HG03558 (cell line): ENCODE measurements at regions not wholly inside any gene's neighbourhood (a gene's known extent, or its start where the extent isn't known, plus 50 kb on each side); places are given as distances from the start of the nearest gene placed in this dataset.
"Not testable (repeated sequence)": the region's sequence is repeated elsewhere in the genome, so short reads cannot be mapped to it uniquely, and the experiment has no call there.

Experiments
- ATAC-seq: cut with Tn5 transposase; IDR thresholded peaks from one replicate; pipeline ENCODE4 v1.9.1; 2021; ENCODE audit warnings: moderate number of reproducible peaks; ENCODE audit not compliant: unreplicated experiment; ENCODE audit errors: extremely low read depth

DNA sequence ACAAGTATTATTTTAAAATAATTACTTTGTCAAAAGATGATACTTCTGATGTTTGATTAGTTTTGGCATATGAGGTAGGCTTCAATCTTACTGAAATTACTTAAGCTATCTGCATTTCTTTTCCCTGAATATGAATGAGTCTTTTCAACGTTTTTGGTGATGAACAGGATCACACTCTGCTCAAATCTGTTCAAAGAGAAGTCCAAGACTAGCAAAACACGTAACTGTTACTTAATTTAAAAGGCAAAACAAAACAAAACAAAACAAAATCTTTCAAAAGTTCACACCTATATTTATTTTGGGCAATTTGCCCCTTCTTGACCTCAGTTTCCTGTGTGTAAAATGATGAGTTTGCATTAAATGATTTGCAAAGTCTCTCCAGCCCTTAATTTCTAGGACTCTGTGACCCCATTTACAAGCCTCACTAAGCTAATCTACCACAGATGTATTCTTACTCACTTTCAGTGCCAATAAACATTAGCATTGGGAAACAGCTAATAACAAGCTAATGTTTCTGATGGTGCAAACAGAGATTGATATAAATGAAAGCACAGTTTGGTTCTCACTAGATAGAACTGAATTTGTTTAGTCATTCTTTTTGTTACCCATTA is 865.4 kb downstream of the LTN1 start:
- ATAC-seq = no peak

DNA sequence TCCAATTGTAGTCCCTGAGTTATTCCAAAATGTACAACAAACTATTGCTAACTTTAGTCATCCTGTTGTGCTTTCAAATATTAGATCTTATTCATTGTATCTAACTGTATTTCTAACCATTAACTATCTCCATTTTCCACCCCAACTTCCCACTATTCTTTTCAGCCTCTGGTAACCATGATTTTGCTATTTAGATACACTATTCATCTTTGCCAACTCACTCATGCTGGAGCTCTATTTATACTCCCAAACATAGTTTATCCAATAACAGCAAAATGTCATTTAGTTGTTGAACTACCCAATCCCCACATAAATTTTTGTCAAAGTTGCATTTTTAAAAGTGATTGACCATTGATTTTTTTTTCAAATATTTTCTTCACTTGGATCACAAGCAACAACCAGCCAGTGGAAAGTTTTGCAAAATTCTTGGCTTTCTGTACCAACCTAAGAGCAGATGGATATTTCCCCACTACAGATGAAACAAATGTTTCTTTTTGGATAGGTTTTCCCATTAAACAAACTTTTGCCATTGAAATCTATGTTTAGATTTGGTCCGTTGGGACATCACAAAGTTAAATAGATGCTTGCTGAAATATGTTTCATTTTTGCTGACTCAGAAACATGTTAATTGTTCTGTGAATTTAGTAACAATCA is 866.0 kb downstream of the LTN1 start:
- ATAC-seq = no peak

DNA sequence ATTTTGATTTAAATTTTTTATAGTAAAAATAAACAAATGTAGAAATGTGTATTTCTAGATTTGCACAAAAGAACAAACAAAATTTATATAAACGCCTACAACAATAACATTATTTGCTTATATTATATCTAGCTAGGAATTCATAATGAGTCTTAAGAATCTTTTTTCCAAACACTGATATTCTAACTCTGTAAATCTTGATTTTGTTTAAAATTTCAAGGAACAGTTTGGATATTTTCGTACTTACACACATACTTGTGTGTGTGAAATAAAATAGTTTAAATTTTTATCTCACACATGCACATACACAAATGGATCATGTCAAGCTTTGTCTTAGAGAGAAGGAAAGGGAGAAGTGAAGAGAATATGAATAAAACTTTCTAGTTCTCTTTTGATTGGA is 868.1 kb downstream of the LTN1 start:
- no peak for ATAC-seq

DNA sequence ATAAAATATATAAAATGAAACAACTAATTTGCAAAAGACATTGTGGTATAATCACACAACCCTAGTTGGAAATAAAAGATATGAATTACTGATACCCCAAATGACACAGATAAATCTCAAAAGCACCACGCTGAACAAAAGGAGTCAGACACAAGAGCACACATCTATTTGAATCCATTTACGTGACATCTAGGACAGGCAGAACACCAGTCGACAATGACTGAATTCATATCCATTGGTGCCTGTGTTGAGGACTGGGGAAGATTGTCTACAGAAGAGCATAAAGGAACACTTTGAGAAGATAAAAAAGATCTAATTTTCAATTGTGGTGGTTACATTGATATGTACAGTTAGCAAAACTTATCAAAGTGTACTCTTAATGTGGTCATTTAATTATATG is 874.1 kb downstream of the LTN1 start:
- no peak for ATAC-seq

DNA sequence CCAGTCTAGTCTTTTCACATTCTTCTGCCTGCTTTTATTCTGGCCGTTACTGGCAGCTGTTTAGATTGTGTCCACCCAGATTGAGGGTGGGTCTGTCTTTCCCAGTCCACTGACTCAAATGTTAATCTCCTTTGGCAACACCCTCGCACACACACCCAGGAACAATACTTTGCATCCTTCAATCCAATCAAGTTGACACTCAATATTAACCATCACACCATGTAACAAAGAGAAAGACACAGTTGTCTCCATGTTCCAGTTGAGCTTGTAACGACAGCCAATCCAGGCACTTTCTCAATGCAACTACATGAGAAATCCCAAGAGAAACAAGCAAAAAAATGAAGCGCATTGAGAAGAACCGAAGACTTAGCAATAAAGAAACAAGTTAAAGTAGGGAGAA is 877.7 kb downstream of the LTN1 start:
- ATAC-seq = not testable (repeated sequence)

DNA sequence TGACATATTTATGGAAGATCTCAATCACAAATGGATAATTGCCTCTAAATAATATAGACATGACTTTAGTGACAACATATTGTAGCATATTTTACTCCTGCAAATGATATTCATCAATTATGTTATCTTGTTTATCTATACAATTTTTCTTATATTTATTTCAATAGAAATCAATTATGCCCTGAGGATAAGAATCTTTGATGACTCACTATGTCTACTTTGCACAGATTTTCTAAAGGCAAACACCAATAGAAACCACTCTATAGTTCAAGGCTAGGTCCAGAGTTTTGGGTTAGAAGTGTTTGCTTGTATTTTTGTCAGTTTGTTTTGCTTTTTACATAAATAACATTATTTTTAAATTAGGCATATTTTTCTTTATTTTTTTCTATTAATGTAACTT is 879.0 kb downstream of the LTN1 start:
- no peak for ATAC-seq

DNA sequence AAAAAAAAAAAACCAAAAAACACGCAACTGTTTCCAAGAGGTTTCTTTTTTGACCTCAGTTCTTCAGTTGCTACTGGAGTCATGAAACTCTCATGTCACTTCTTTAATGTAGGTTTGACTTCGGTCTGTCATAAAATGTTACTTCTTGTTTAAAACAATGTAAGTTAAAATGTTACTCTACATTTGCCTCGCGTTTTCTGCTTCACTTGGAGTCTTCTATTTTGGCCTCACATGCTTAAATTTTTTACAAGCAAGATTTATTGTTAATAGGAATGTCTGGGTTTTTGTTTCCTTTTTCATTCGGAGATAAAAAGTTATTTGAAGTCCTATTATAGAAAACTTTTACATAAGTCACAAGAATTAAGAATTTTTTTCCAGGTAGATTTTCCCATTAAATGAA is 880.2 kb downstream of the LTN1 start:
- ATAC-seq = no peak

DNA sequence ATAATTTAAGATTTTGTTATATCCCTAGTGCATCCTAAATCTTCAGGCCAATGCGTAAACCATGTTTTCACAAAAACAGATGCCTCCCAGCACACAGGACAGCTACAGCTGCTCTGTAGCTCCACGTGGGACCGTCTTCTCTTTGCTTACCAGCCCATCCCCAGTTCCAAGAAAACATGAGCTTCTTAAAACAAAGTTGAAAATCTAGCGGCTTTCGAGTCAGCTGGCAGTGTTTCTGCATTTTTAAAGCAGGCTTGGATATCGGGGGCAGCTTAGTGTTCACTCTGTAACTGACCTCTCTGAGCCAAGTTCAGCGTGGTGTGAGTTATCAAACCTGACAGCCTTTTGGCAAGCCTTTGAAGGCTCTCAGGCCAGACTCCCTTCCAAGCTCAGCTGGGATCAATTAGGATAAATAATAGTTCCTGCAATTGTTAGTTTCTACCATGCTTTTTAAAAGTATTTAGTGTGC is 881.5 kb downstream of the LTN1 start:
- no peak for ATAC-seq

DNA sequence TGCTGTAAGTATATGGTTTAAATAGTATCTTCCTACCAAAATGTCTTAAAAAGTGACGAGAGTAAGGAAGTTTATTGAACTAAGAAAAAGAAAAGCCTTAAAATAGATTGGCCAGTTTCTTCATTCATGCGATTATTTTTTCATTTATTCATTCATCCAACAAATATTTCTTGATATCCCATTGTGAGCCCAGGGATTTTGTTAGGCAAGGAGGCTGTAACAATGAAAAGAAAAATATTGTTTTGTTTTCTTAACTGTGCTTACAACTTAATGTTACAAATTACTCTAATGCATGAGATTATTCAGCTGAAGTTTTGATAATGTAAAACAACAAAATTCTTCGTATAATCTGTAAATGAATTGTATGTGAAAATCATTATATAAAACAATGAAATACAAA is 882.0 kb downstream of the LTN1 start:
- ATAC-seq = no peak

DNA sequence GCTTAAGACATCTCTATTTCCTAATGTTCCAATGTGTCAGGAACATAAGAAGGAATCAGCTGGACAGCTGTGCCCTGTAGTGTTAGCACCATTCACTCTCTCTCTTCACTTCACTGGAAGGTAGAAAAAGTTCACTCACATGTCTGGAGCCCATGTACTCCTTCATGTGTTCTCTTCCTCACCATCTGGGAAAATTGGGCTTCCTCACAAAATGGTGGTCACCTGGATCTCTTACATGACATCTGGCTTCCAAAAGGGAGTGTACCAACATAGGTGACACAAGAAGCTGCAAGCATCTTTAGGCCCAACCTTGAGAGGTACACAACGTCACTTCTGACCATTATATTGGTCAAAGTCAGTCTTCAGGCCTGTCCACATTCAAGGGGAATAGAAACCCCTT is 882.6 kb downstream of the LTN1 start:
- no peak for ATAC-seq

DNA sequence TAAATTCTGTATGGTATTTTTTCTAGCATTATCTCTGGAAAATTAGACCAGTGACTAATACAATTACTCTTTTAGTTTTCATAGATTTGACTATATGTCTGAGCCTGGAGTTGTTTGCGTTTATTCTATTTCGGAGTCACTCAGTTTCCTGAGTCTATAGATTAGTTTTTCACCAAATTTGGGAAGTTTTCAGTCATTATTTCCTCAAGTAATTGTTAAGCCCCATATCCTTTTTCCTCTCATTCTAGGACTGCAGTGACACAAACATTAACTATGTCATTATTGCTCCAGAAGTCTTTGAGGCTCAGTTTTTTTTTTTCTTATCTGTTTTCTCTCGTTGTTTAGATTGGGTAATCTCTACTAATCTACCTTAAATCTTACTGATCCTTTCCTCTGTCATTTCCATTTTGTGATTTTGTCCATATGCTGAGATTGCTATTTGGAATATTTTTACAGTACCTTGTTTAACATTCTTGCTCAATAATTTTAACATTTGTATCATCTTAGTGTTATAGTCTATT is 886.2 kb downstream of the LTN1 start:
- ATAC-seq = no peak

DNA sequence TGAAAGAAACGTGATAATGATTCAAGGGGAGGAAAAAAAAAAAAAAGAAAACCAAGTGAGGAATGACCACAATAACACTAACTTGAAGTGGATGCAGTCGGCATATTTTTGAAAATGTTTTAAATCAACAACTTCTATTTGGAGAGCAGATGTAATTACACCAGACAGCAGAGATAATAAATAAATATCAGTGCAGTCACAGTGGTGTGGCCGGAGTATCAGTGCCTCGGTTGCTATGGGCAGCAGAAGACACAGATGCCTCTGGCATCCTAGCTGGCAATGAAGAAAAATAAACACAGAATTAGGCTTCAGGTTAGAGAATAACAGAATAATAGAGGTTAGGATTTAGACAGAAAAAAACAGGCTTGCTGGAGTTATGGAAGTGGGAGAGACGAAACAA is 888.3 kb downstream of the LTN1 start:
- ATAC-seq = no peak

DNA sequence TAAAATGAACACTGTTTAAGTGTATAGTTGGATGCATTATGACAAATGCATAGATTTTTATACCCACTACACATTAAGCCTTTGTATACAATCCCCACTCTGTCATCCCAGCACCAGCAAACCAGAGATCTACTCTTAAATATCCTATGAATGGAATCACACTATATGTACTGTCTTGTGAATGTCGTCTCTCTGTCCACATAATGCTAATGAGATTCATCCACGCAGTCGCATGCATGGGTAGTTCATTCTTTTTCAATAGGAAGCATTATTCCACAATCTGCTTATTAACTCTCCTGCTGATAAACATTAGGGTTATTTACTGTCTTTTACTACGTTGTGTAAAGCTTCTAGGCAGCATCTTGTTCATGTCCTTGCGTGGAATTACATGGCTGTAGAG is 892.3 kb downstream of the LTN1 start:
- ATAC-seq = no peak

DNA sequence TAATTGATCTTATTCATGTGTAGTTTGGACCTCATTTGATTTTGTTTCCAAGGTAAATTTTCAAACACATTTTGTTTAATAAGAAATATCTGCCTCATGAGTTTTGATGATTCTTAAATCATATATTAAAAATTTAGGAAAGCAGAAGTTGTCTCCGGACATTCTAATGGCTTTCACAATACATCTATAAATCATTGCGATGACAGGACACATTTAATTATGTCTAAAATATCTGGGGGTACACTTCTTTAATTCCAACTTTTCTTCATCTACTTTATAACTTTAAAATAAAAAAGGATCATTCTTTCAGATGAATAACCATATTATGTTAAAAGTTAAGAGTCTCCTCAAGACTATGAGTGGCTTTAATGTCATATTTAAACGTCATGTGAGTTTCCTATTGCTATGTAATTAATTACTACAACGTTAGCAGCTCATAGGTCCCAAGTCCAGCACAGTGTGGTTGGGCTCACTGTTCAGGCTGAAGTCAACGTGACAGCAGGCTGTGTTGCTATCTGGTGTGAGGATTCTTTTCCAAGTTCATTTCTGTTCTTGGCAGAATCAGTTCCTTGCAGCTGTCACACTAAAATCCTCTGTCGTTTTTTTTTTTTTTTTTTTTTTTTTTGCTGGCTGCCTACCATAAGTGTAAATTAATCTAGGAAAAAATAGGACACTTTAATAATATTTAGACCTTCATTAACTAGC is 893.5 kb downstream of the LTN1 start:
- ATAC-seq = no peak

DNA sequence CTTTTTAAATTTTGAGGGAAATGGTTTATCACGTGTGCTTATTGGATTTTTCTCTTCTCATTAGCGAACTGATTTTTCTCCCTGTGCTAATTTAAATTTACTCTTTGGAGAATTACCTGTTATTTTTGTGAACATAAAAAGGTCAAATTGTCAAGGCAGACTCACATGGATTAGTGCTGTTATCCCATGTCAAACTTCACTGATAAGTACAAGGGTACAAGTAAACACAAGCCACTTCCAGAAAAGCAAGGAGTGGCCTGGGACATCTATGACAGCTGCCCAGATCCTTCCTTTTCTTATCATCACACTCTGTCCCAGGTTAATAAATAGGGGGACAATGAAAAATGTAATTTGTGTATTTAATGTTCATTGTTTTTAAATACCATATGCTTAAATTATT is 901.2 kb downstream of the LTN1 start:
- no peak for ATAC-seq

DNA sequence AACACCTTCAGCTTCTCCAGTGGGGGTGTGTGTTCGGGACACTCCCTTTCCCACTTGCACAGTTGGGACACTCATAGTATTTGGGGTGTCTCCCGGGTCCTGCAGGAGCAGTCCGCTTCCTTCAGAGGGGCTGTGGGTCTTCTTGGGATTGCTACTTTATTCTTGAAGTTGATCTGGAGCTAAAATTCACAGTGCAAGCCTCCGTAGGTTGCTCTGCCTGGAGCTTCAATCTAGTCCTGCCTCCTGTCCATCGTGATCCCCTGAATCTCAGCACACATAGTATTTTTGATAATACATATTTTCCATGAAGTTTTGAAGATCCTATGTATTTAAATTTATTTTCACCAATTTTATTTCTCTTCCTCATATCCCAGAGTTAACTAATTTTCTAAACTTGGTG is 902.1 kb downstream of the LTN1 start:
- no peak for ATAC-seq

DNA sequence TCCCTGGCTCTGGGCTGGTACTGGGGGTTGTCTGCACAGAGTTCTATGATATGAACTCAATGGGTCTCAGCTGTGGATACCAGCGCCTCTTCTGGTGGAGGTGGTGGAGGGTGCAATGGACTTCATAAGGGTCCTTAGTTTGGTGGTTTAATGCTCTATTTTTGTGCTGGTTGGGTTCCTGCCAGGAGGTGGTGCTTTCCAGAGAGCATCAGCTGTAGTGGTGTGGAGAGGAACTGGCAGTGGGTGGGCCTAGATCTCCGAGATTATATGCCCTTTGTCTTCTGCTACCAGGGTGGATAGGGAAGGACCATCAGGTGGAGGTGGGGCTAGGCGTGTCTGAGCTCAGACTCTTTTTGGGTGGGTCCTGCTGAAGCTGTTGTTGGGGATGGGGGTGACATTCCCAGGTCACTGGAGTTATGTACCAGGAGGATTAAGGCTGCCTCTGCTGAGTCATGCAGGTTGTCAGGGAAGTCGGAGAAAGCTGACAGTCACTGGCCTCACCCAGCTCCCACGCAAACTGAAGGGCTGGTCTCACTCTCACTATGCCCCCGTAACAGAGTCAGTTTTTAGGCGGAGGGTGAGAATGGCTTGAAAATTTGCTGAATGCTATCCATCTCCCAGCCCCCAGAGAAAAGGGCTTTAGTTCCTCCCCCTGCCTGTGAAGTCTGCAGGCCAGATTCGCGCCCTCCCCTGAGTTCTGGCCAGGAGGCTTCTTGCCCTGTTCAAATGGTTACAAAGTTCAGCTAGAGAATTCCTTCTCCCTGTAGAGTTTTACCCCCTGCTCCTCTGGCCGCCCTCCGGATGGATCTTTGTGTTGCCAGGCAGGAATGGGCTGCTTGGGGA is 902.9 kb downstream of the LTN1 start:
- ATAC-seq = no peak

DNA sequence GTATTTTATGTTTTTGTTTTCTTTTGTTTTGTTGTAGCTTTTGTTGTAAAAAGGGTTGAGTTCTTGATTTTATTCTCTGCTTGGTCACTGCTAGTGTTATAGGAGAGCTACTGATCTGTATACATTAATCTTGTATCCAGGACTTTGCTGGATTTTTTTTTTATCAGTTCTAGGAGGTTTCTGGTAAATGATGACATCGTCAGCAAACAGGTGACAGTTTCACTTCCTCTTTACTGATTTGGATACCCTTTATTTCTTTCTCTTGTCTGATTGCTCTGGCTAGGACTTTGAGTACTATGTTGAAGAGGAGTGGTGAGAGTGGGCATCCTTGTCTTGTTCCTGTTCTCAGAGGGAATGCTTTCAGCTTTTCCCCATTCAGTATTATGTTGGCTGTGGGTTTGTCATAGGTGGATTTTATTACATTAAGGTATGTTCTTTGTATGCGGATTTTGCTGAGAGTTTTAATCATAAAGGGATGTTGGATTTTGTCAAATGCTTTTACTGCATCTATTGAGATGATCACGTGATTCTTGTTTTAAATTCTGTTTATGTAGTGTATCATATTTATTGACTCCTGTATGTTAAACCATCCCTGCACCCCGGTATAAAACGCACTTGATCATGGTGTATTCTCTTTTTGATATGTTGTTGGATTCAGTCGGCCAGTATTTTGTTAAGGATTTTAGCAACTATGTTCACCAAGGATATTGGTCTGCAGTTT is 905.7 kb downstream of the LTN1 start:
- no peak for ATAC-seq

DNA sequence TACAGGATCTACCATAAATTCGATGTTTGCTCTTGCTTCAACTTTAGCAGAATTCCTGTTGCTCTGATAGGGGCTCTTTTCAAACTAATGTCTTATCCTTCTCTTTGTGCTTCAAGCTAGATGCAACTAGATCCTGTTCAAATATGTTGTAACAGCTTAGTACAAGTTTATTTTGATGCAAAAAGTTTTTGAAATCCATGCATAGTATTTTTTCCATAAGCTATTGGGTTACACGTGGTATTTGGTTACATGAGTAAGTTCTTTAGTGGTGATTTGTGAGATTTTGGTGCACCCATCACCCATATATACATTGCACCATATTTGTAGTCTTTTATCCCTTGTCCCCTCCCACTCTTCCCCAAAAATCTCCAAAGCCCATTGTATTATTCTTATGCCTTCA is 907.7 kb downstream of the LTN1 start:
- no peak for ATAC-seq

DNA sequence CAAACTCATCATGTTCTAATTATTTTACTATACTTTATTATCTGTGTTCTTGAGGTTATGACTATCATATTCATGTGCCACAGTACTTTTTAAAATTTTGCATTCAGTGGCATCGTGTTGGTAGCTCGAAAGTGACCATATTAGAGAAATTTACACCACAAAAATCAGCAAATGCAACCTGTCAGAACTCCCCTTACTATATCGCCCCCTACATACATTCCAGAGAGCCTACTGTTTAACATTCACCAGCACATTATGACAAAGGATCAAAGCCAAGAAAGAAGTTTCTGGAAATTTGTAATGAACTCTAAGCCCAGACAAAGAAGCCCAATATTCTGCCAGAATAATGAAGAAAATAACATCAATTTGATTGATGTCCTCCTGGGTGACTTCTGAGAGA is 909.3 kb downstream of the LTN1 start:
- ATAC-seq = no peak
